Activated effector memory CD4-positive, alpha-beta T cell treated with Interleukin-2 at 50 U/mL for 16 hours (primary cell): ENCODE measurements at regions not wholly inside any gene's neighbourhood (a gene's known extent, or its start where the extent isn't known, plus 50 kb on each side); places are given as distances from the start of the nearest gene placed in this dataset.
"Not testable (repeated sequence)": the region's sequence is repeated elsewhere in the genome, so short reads cannot be mapped to it uniquely, and the experiment has no call there.

Experiments used
- DNase-seq: peaks from one replicate; pipeline ENCODE4 v3.0.0-alpha.2; 2020

DNA sequence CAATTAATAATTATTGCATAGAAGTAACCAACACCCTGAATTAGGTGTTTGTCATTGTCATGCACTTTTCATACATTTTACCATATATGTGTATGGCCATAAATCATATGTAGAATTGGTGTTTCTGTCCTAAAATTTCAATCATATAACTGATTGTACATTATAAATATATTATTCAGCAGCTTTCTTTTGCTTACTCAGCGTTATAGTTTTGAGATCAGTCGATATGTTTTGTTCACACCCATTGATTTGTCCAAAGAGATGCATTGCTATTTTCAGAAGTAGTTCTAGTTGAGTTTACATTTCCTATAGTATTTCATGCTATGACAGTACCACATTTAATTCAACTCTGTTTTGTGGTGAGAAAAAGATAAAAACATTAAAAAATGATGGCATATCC is 50.5 kb upstream of the PARP4 start:
- DNase-seq: no peak

DNA sequence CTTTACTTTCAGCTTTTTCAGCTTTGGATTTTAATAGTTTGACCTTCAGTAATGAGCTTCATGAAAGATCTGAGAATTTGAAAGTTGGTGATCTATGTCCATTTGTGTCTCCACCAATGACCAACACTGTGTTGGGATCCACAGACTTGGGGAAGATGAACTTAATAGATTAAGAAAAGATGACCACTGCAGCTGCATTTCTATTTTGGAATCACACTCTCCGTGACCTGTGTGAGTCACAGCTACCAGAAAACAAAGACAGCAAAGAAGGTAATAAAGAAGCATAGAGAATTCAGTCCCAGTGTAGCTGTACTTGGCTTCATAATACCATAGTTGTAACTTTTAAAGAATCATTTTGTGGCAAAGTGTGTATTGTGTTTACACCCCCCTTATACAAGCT is 51.4 kb upstream of the PARP4 start:
- not testable (repeated sequence) for DNase-seq

DNA sequence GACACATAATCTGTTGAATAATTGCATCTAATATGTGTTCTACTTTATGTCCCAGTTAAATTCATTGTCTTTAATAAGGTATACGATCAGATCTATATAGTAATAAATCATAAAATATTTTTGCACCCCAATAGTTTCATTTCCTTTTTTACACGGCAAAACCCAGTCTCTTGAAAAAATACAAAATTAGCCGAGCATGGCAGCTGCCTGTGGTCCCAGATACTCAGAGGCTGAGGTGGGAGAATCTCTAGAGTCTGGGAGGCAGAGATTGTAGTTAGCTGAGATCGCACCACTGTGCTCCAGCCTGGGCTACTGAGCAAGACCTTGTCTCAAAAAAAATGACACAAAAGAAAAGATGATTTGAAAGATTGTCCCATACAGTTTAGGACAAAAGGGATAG is 52.3 kb upstream of the PARP4 start:
- no peak for DNase-seq

DNA sequence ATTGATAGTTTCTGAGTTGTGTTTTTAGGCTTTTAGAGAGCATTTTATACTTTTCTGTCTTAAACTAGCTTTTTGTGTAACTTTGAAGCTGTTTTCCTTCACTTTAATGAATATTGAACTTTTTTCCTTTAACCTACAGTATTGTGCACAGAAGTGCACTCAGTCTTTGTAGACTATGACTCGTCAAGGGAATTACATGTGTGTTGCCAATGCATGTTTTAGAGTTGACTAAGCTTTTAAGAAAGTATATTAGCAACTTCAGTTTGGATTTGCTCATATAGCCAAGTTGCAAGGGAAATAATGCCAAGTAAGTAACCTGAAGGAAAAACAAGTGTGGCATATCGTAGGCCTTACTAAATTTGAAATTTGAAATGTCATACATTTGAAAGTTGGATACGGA is 55.0 kb upstream of the PARP4 start:
- not testable (repeated sequence) for DNase-seq

DNA sequence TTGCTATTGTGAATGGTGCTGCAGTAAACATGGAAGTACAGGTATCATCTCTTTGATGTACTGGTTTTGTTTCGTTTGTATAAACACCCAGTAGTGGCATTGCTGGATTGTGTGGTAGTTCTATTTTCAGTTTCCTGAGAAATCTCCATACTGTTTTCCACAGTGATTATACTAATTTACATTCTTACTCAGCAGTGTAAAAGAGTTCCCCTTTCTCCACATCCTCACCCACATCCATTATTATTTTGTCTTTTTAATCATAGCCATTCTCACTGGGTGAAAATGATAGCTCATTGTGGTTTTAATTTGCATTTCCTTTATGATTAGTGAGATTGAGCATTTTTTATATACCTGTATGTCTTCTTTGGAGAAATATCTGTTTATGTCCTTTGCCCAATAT is 62.3 kb upstream of the PARP4 start:
- no peak for DNase-seq

DNA sequence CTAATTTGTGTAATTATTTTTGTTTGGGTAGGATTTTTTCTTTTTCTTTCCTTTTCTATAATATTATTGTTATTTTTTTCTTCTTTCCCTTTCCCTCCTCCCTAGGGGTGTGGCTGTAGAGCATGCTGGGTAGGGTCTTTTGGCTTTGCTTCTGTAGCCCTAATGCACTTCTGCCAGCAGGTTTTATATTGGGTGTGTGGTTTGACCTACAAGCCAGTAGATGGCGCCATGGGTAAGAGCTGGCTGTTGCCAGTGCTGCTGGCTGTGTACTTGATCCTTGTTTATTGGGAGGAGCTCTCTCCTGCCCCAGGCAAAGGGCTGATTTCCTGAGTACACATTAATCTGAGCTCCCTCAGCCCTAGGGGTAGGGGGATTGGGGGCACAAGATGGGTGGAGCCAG is 67.7 kb upstream of the PARP4 start:
- not testable (repeated sequence) for DNase-seq

DNA sequence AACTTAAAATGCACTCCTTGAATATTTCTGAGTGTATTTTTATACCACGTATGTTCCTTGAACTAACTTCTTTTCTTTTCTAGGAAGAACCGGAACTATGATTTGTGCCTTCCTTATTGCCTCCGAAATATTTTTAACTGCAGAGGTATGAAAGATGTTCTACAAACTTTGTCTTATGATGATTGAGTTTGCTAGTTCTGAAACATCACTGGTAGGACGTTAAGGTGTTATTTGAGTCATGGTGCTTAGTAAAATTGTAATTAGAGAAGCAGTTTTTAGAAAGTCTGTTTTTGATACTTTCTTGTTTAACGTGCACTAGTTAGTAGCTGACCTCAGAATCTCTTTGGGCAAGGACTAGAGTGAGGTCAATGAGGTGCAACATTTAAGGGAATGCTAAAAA is 69.0 kb upstream of the PARP4 start:
- not testable (repeated sequence) for DNase-seq

DNA sequence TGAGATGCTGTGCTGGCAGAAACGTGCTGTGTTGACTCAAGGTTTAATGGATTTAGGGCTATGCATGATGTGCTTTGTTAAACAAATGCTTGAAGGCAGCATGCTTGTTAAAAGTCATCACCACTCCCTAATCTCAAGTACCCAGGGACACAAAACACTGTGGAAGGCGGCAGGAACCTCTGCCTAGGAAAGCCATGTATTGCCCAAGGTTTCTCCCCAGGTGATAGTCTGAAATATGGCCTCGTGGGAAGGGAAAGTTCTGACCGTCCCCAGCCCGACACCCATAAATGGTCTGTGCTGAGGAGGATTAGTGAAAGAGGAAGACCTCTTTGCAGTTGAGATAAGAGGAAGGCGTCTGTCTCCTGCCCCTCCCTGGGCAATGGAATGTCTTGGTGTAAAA is 79.1 kb upstream of the PARP4 start:
- not testable (repeated sequence) for DNase-seq

DNA sequence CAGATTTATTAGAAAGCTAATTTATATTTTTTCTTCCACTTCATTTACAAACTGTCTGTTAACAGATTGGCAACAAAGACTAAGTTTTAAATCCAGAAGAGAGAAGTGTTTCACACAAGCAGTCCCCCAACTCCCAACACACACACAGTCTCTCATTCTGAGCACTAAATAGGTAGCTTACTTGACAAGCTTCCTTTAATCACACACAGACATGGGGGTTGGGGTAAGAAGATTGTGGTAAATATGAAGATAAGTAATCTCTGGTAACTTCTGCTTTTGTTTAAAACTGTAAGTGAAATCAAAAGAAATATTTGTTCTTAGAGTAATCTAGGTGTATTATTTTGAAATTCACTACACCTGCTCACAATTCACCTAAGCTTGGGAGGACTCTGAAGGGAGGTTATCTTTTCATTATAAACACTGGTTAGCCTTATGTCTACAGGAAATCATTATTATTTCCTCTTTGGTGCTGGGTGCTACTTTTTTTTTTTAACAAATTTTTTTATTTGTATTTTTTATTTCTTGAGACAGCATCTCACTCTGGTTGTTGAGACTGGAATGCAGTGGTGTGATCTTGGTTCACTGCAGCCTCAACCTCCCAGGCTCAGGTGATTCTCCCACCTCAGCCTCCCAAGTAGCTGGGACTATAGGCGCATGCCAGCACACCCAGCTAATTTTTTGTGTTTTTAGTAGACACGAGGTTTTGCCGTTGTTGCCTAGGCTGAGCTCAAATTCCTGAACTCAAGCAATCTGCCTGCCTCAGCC is 82.1 kb upstream of the ATP12A start:
- not testable (repeated sequence) for DNase-seq

DNA sequence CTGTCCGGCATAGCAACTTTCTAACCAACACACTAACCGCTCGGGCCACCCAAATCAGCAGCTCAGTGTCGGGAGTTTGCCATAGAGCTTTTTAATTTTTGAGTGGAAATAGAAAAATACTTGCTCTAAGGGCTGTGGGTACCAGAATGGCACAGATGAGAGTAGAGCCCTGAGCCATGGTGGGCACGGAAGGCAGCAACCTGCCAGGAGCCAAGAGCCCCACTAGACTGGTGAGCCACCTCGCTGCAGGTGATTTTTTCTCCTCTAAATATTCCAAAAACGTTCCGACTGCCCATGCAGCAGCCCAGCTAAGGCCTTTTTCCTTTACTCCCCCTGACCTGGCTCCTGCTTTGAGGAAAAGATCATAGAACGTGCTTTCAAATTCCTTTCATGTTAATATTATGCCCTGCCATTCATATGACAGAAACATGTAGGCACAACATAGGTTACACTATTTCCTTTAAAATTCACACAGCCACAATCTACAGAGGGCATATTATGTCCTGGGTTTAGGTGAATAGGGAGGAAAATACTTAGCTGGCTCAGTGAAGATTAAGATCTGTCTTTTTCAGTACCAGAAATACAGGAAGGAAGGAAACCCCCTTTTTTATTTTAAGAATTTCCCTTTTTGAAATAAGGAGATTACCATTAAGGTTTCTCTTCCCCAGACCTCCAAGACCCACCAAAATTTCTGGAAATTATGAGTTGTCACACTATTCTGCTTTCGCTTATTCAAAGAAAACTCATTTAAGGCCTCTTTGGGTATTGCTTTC is 81.0 kb upstream of the ATP12A start:
- not testable (repeated sequence) for DNase-seq

DNA sequence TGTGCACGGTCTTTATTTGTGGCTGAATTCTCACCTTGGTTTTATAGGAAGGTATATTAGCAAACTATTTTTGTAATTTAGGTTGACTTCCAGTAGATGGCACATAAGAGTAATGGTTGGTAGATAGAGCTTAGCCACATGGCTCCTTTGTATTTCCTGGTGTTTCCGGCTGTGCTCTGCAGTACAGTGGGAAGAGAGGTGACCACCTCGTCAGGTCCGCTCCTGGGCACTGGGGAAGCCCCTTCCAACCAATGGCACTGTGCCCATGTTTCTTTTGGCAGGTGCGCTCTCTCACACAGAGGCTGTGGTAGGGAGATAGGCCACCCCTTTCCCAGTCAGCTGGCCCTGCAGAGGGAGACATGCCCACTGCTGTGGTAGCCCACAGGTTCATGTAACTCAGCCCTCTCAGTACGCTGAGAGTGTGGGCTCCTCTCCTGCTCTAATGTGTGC is 74.3 kb upstream of the ATP12A start:
- no peak for DNase-seq

DNA sequence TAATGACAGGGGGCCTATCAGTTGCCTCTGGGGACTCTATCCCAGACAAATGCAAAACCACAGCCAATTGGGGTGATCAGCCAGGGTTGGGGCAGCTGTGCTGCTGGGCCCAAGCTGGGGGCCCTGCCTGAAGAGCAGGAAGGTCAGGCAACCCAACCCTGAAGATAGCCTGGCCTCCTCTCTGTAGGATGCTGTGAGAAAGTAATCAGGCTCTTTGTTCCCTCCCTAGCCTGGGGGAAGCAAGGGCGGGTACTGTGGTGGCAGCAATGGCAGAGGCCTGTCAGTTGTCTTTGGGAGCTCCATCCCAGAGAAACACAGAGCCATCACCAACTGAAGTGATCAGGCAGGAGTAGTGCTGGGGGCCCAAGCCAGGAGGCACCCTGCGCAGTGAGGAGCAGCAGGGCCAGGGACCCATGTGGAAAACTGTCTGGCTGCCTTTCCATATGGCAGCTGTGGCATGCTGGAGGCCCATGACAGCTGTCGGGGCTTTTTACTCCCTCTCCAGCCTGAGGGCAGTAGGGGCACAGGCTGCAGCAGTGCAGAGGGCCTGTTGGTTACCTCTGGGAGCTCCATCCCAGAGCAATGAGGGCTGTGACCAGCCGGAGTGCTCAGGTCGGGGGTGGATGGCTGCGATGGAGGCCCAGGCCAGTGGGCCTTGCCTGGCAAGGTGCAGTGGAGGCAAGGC is 73.6 kb upstream of the ATP12A start:
- no peak for DNase-seq

DNA sequence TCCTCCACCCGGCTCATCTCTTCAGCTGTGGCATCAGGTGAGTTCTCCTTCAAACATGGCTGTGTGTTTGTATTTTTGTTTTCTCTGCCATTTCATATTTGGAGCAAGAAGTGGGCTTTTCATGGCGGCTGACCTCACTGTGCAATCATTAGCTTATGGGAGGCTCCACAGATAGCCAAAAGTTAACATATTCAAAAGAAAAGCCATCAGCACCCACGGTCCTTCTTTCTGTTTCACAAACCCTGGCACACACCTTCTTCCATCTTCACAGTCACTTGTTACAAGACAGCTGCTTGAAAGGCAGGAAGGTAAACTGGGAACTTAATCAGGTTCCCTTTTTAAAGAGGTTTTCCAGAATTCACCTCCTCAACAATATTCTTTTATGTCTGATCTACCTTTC is 69.3 kb upstream of the ATP12A start:
- no peak for DNase-seq

DNA sequence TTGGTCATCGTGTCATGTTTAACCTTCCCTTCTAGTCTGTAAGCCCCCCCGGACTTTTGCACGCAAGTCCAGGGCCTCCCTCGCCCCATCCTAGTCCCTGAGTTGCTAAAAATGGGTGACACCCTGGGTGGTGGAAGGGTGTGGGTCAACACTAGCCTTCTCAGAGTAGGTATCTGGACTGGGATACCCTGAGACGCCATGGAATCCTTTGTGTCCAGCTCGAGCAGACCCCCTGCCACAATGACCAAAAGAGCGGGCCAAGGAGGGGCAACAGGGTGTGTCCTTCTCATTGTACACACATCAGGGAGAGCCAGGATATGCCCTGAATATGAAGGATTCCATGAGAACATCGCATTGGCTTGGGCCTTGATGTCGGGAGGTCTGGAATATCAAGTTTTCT is 67.5 kb upstream of the ATP12A start:
- no peak for DNase-seq

DNA sequence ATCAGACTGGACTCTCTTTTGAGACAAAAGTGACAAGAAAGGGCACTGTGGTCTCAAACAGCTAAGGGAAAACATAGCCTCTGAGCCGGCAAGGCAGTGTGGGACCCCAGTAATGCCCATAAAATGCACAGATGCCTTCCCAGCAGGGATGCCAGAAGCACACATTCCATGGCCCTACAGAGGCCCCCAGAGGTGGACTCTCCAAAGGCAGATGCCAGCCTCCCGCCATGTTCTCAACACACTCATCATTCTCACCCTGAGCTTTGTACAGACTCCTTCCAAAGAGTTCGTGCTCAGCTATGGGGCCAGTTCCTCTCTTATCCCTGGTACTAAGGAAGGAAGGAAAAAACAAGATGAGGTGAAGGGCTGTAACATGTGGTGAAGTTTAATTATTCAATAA is 67.1 kb upstream of the ATP12A start:
- no peak for DNase-seq

DNA sequence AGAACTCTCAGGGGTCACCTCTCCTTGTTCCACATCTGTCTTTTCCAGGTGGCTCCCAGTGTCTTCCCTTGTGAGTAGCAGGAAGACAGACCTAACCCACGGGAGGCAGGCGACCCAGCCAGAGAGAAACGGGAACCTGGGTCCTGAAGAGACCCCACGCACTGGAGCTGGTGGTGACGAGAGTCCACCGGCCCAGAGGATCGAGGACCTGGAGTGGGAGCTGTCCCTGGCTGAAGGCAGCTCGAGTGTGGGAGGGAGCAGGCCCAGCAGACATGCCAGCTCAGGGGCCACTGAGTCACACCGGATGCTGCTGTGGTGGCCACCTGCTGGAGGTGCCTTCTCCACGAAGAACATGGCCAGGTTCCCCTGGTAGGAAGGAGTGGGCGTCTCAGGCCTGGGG is 66.5 kb upstream of the ATP12A start:
- DNase-seq: no peak

DNA sequence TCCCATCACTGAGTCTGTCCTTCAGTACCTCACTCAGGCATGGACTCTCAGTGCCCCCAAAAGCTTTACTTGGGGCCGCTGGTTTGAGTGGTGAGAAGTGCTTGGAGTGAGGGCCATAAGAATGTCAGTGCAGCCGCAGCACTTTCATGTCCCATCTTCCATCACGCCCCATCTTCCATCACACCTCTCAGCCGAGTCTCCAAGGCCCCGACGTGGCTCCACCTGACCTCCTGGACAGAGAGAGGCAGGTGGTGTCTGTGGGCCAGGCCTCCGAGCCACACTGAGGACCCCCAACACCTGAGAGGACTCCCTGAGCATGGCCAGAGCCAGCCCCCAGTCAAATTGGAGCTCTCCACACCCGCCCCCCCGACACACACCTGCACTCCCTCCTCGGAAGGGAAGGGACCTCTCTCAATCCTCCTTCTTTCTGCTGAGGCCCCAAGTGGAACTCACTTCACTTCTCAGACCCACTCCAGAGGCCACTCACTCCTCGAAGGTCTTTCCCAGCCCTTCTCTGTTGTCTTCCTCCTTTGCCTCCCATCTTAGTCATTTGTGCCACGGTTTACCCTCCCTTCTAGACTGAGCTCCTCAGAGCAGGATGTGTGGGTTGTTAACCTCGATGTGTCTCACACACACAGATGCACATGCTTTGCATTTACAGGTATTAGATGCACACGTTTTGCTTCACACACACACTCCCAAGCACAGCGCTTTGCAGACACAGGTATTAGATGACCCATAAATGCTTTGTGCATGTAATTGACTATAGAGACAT is 65.7 kb upstream of the ATP12A start:
- no peak for DNase-seq

DNA sequence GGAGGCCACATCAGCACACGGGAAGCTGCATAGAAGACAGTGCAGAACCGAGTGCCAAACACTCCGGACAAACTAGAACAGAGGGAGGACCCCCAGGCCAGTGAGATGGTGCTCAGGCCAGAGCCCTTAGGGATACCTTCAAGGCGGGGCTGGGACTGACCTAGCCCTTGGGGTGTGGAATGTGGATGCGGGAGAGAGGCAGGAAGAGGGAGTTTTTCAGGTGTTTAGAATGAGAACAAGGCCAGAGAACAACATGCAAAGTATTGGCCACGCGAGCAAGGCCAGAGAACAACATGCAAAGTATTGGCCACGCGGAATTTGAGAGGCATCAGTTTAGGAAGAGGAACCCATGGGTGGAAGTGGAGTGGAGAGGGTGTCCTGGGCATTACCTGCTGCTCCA is 65.1 kb upstream of the ATP12A start:
- no peak for DNase-seq

DNA sequence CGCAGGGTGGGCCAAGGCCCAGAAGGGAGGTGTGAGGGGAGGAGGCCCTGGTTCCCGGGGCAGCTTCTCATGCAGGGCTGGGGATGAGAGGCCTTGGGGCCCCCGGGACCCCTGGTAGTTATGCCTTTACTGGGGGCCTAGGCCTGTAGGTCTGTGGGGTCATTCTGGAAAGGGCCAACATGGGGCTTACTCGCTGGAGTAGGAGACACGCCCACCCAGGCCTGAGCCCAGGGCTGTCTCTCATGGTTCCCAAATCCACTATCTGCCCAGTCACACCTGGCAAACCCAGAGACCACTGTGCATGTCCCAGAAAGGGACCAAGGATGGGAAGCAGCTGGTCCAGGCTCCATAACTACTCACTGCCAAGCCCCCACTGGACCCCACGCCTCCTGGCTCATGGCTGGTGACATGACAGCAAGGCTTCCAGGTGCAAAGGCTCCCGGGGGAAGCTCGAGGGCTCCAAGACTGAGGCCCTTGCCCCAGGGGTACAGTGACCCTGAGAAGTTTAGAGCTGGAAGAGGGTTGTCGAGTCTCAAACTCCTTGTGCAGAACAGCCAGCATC is 64.2 kb upstream of the ATP12A start:
- no peak for DNase-seq

DNA sequence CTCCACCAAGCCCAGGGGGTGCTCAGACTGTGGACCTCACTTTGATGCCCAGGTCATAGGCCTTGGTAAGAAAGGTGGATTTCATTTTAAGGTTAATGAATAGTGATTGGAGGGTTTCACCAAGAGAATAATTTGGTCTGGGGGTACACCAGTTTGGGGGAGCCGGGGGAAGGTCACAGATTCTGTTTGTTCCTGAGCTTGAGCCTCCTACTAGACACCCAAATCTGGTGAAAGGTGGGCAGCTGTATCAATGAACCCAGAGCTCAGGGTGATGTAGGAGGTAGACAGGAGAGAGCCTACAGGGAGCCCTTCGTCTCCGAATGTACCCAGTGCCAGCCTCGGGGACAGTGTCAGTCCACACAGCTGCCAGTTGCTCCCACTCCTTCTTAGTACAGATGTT is 63.7 kb upstream of the ATP12A start:
- no peak for DNase-seq

DNA sequence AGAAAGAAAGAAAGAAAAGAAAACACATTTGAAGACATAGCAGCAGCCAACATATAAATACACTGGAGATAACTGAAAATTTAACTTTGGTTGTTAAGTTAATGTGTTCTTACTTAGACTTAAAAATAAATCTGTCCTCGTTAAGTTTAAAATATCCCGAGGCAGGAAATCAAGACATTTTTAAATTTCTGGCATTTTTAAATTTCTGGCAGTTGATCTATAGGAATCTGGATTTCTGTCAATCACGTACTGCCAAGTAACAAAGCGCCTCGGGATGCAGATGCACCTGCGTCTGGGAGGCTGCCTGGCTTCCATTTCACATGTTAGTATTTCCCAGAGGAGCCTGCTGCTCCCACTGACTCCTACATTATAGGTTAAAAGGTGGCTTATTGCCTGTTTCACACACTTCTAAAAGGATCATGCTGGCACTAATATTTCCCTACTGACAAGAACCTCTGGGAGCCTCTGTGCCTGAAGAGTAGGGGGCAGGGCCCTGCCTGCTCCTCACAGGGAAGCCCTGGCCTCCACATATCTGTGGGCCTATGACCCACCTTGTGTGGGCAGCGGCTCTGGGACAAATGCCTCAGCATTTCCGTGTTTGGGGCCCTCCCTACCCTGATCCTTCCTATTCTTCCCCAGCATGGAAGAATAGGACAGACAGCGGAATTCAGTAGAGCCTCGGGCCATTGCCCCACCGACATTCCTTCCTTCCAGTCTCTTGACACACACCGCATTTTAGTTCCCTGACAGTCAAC is 62.8 kb upstream of the ATP12A start:
- no peak for DNase-seq
